ENCODE measurements at regions not wholly inside any gene's neighbourhood (a gene's known extent, or its start where the extent isn't known, plus 50 kb on each side); places are given as distances from the start of the nearest gene placed in this dataset.

DNA sequence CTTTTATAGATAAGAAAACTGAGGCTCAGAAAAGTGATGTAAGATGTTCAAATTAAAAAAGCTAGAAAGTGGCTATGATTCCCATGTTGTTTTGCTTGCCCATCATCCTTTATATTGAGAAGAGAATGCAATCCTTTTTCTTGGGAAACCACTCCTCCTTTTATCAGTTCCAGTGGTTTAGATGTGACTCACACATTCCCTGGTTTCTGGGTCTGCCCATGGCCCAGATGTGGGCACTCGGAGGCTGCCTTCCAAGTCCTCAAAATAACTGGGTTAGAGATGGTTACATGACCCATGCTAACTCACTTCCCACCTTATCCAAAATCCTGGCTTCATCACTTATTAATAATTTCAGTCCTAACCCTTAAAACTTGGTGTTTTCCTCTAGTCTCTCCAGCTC, 550.0 kb downstream of the MDFIC start:
- ATAC-seq (no peak), DNase-seq (no peak)
- Histone ChIP-seq H3K9me3 (no peaks in the 10 kb centered on the region), H3K36me3 (no peaks in the 10 kb centered on the region), H3K4me3 (no peak overlapping the region), H3K27ac (no peak overlapping the region), H3K4me1 (no peaks in the 10 kb centered on the region), H3K27me3 (no peaks in the 10 kb centered on the region)
- intact Hi-C loops (cut with DNase I) = no loop called here
- TF ChIP-seq POLR2A (IDR thresholded peaks at IDR 0.05) = no peak
- TF ChIP-seq, protein P1, sequence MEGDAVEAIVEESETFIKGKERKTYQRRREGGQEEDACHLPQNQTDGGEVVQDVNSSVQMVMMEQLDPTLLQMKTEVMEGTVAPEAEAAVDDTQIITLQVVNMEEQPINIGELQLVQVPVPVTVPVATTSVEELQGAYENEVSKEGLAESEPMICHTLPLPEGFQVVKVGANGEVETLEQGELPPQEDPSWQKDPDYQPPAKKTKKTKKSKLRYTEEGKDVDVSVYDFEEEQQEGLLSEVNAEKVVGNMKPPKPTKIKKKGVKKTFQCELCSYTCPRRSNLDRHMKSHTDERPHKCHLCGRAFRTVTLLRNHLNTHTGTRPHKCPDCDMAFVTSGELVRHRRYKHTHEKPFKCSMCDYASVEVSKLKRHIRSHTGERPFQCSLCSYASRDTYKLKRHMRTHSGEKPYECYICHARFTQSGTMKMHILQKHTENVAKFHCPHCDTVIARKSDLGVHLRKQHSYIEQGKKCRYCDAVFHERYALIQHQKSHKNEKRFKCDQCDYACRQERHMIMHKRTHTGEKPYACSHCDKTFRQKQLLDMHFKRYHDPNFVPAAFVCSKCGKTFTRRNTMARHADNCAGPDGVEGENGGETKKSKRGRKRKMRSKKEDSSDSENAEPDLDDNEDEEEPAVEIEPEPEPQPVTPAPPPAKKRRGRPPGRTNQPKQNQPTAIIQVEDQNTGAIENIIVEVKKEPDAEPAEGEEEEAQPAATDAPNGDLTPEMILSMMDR (IDR thresholded peaks at IDR 0.05) = no peak
- 56% methylated on average over 1 of the region's 1 CpG for WGBS (ENCODE audit: insufficient coverage, low coverage, low lambda C conversion rate, missing lambda C conversion rate)

DNA sequence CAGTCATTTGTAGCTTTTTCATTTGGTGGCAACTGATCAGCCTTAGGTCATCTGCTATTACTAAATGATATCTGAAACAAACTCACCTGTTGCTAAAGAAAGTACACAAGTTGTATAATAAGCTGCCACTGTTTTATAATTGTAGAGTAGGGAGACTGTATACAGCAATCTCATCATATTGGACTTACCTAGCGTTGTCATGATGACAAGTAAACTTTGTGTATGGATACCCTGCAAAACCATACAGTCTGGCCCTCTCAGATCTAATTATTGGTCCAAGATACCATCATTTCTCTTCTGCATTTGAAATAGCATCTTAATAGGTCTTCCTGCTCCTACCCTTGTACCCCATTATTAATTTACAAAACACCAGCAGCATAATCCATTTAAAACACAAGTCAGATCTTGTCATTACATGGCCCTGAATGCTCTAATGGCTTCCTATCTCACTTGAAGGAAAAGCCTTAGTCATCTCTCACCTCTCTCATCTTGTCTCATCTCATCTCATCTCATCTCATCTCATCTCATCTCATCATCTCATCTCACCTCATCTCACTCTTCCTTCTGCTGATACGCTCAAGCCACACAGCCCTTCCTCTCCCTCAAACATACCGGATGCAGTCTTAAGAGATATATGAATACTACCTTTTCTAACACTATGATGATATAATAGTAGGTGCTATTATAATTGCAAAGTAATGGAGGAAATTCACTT, 540.6 kb downstream of the MDFIC start:
- Histone ChIP-seq H3K27ac (no peak overlapping the region), H3K36me3 (no peaks in the 10 kb centered on the region), H3K9me3 (no peaks in the 10 kb centered on the region), H3K4me3 (no peak overlapping the region), H3K27me3 (no peaks in the 10 kb centered on the region), H3K4me1 (no peaks in the 10 kb centered on the region)
- TF ChIP-seq, protein P1 (IDR thresholded peaks at IDR 0.05) = no peak
- TF ChIP-seq POLR2A (IDR thresholded peaks at IDR 0.05) = no peak
- ATAC-seq (no peak), DNase-seq (no peak)
- WGBS (ENCODE audit: insufficient coverage, low coverage, low lambda C conversion rate, missing lambda C conversion rate) = 86% methylated on average over 3 of the region's 3 CpGs
- intact Hi-C loops (cut with DNase I) = no loop called here

DNA sequence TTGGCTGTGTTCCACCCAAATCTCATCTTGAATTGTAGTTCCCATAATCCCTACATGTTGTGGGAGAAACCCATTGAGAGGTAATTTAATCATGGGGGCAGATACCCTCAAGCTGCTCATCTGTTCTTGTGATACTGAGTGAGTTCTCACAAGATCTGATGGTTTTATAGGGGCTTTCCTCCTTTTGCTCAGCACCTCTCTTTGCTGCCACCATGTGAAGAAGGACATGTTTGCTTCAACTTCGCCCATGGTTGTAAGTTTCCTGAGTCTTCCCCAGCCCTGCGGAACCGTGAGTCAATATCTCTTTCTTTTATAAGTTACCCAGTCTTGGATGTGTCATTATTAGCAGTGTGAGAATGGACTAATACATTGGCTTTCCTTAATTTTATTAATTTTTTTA, 527.8 kb downstream of the MDFIC start:
- Histone ChIP-seq H3K4me1 (no peaks in the 10 kb centered on the region), H3K36me3 (no peaks in the 10 kb centered on the region), H3K27ac (no peak overlapping the region), H3K4me3 (no peak overlapping the region), H3K27me3 (no peaks in the 10 kb centered on the region), H3K9me3 (no peaks in the 10 kb centered on the region)
- 72% methylated on average over 3 of the region's 3 CpGs for WGBS (ENCODE audit: insufficient coverage, low coverage, low lambda C conversion rate, missing lambda C conversion rate)
- TF ChIP-seq, protein P1 (IDR thresholded peaks at IDR 0.05) = no peak
- no peak for TF ChIP-seq POLR2A (IDR thresholded peaks at IDR 0.05)
- intact Hi-C loops (cut with DNase I) = no loop called here
- DNase-seq (no peak), ATAC-seq (no peak)

DNA sequence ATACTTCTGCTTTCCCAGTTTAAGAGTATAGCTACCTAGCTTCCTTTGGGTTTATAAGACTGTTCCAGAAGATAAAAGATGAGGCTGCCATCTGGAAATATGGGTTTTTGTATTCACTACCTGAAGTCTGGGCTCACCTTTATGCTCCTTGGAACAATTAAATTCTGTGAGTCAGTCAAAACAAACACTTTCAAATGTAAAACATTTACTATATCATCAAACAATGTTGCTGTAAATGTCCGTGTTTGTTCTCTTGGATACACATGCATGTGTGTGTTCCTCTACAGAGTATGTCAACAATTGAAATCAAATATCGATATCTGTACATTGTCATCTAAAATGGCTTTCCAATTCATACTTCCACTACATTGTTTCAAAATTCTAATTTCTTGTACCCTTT, 525.6 kb downstream of the MDFIC start:
- H3K27me3 ChIP-seq = no peaks in the 10 kb centered on the region
- H3K9me3 ChIP-seq = no peaks in the 10 kb centered on the region
- DNase-seq (no peak), ATAC-seq (no peak)
- WGBS (ENCODE audit: insufficient coverage, low coverage, low lambda C conversion rate, missing lambda C conversion rate) = 46% methylated on average over 2 of the region's 2 CpGs
- no peak overlapping the region for H3K27ac ChIP-seq
- H3K4me1 ChIP-seq = no peaks in the 10 kb centered on the region
- H3K4me3 ChIP-seq = no peak overlapping the region
- intact Hi-C loops (cut with DNase I) = no loop called here
- TF ChIP-seq, protein P1 (IDR thresholded peaks at IDR 0.05) = no peak
- no peak for TF ChIP-seq POLR2A (IDR thresholded peaks at IDR 0.05)
- no peaks in the 10 kb centered on the region for H3K36me3 ChIP-seq

All from right lobe of liver (tissue), 6 donors.